Middle frontal gyrus (tissue), 1 donor: ENCODE measurements at regions not wholly inside any gene's neighbourhood (a gene's known extent, or its start where the extent isn't known, plus 50 kb on each side); places are given as distances from the start of the nearest gene placed in this dataset.

ENCODE experiments used
- DNase-seq: peaks from one replicate; pipeline ENCODE4 v3.0.0-alpha.2; 2015; ENCODE audit warnings: low spot score; ENCODE audit errors: extremely low spot score

DNA sequence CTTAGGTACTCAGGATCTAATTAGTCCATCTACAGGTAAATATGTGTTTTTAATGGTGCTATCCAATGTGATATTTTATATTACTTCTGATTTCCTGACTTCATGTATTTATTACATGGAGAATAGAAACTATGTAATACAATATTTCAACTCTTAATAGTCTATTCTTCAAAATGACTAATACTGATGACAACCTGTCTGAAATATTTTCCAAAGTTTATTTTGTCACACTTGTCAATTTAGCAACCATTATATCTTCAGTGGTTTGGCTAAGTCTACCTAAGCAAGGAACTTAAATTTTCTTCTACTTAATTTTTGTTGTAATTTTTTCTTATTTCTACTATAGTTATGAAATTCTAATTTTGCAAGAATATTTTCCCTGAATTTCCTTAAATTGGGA lies 55.0 kb upstream of the CNTN5 start:
- no peak for DNase-seq

DNA sequence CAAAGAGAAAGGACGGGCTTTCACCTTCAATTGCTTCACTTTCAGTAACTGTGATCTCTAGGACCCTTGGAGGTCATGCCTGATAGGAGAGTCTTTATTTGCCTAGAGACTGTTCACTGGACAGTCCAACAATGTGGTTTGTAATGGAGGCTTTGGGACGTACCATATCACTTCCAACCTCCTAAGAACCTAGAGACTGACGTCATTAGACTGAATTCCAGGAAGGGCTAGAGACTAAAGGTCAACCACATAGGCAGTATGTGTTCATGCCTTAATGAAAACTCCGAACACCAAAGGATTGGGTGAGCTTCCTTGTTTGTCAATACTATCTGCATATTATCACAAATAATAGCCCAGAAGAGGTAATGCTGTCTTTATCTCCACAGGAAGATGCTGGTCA lies 53.7 kb upstream of the CNTN5 start:
- DNase-seq, result no peak
